HCT116 (cell line): ENCODE measurements at regions not wholly inside any gene's neighbourhood (a gene's known extent, or its start where the extent isn't known, plus 50 kb on each side); places are given as distances from the start of the nearest gene placed in this dataset.

ENCODE experiments used
- ATAC-seq: fragments of 200-7000 bp; cut with Tn5 transposase; 2 replicates; pipeline ENCODE4 v1.9.1; 2020; ENCODE audit warnings: mild to moderate bottlenecking, moderate library complexity
- BruUV-seq: library from RNA; stranded (reverse); fragments of 400-500 nt; replicated peaks from 2 replicates; lab custom pipeline; 2021; lab: Mats Ljungman, UMichigan
- CTCF ChIA-PET: fragments of 300-600 bp; sonication (Branson Sonifier 250); formaldehyde crosslinking; loops from one replicate; lab custom pipeline; 2021; ENCODE audit warnings: antibody characterized with exemption; lab: Charles Lee
- POLR2A ChIA-PET: fragments of 300-600, 350-600 bp; sonication (Branson Sonifier 250); formaldehyde crosslinking; loops from one replicate; lab custom pipeline; 2021; ENCODE audit warnings: antibody characterized with exemption; lab: Charles Lee
- RAD21 ChIA-PET, 2 experiments: fragments of 300-600 bp; sonication (Branson Sonifier 250); formaldehyde crosslinking; loops; one replicate each; lab custom pipeline; 2023; ENCODE audit warnings: low total read pairs in 2 of 2; ENCODE audit not compliant: uncharacterized antibody in 2 of 2, unreplicated experiment in 2 of 2, low non-redundant PET in 1 of 2; lab: Charles Lee
- DNase-seq: peaks from one replicate; pipeline ENCODE4 v3.0.0-alpha.2; 2010; ENCODE audit warnings: low read depth, low spot score
- H2AFZ ChIP-seq: fragments of 200-600 bp; shearing (Covaris generic), sonication (generic); 2 replicates; pipeline ENCODE4 v1.6.1; 2017; ENCODE audit warnings: low read depth, mixed run types, mixed read lengths, antibody characterized with exemption, low read length; ENCODE audit not compliant: poor library complexity, severe bottlenecking
- H3K27ac ChIP-seq: 2 replicates; pipeline ENCODE4 v1.5.1; 2012; ENCODE audit warnings: low read depth, low read length
- H3K27me3 ChIP-seq: fragments of 200-600 bp; sonication (generic); 2 replicates; pipeline ENCODE4 v1.6.1; 2016; ENCODE audit warnings: mixed run types, low read length, mixed read lengths; ENCODE audit not compliant: insufficient read depth
- H3K36me3 ChIP-seq, 2 experiments: fragments of 200-500 bp in 1 of 2; fragments of 200-600 bp in 1 of 2; sonication (Bioruptor generic) in 1 of 2; sonication (generic) in 1 of 2; 2 replicates each; pipeline versions ENCODE4 v1.5.1 to v1.6.1; 2014 to 2016; ENCODE audit warnings: low read length in 2 of 2, inconsistent platforms in 1 of 2, mixed read lengths in 1 of 2, mixed run types in 1 of 2; ENCODE audit not compliant: insufficient read depth in 2 of 2, control insufficient read depth in 1 of 2
- H3K4me1 ChIP-seq, 2 experiments: fragments of 200-600 bp in 1 of 2; sonication (generic) in 1 of 2; 2 replicates each; pipeline versions ENCODE4 v1.5.1 to v1.6.1; 2012 to 2017; ENCODE audit warnings: low read length in 2 of 2, inconsistent platforms in 1 of 2, mild to moderate bottlenecking in 1 of 2, mixed read lengths in 1 of 2, mixed run types in 1 of 2, moderate library complexity in 1 of 2; ENCODE audit not compliant: insufficient read depth in 2 of 2, control insufficient read depth in 1 of 2
- H3K4me2 ChIP-seq: fragments of 200-600 bp; sonication (generic); 2 replicates; pipeline ENCODE4 v1.6.1; 2017; ENCODE audit warnings: mixed run types, low read length, mixed read lengths
- H3K4me3 ChIP-seq, 2 experiments: fragments of 200-600 bp in 1 of 2; sonication (generic) in 1 of 2; replicated peaks in 1 of 2; 2 replicates each; pipeline ENCODE4 v1.5.1; 2011 to 2016; ENCODE audit warnings: low read length in 2 of 2, control low read depth in 1 of 2, low read depth in 1 of 2, mild to moderate bottlenecking in 1 of 2, mixed read lengths in 1 of 2, mixed run types in 1 of 2
- H3K79me2 ChIP-seq: fragments of 200-600 bp; sonication (generic); 2 replicates; pipeline ENCODE4 v1.6.1; 2017; ENCODE audit warnings: mild to moderate bottlenecking, mixed run types, low read length, moderate library complexity, mixed read lengths; ENCODE audit not compliant: insufficient read depth
- H3K9ac ChIP-seq: fragments of 200-600 bp; sonication (generic); 2 replicates; pipeline ENCODE4 v1.6.1; 2016; ENCODE audit warnings: low read length, mixed read lengths
- H3K9me2 ChIP-seq: fragments of 200-600 bp; sonication (generic), shearing (Covaris generic); 2 replicates; pipeline ENCODE4 v1.6.1; 2017; ENCODE audit warnings: mixed run types, mild to moderate bottlenecking, moderate library complexity; ENCODE audit not compliant: insufficient read depth
- H3K9me3 ChIP-seq, 2 experiments: fragments of 200-500 bp in 1 of 2; fragments of 200-600 bp in 1 of 2; sonication (Bioruptor generic) in 1 of 2; sonication (generic) in 1 of 2; 2 replicates each; pipeline ENCODE4 v1.6.1; 2014 to 2017; ENCODE audit warnings: low read length in 2 of 2, mixed read lengths in 2 of 2, inconsistent platforms in 1 of 2, low read depth in 1 of 2, mild to moderate bottlenecking in 1 of 2, mixed run types in 1 of 2, moderate library complexity in 1 of 2; ENCODE audit not compliant: control insufficient read depth in 1 of 2, insufficient read depth in 1 of 2
- H4K20me1 ChIP-seq: fragments of 200-600 bp; sonication (generic), shearing (Covaris generic); 2 replicates; pipeline ENCODE4 v1.6.1; 2017; ENCODE audit warnings: mixed run types, mild to moderate bottlenecking, moderate library complexity; ENCODE audit not compliant: insufficient read depth
- CBX3 ChIP-seq: IDR thresholded peaks from 2 replicates; pipeline ENCODE4 v1.6.1; 2012; ENCODE audit warnings: low read depth
- EGR1 ChIP-seq: IDR thresholded peaks from 2 replicates; pipeline ENCODE4 v1.6.1; 2012; ENCODE audit warnings: low read depth
- ELF1 ChIP-seq: IDR thresholded peaks from 2 replicates; pipeline ENCODE4 v1.6.1; 2012; ENCODE audit warnings: low read depth, borderline replicate concordance
- EZH2 ChIP-seq: fragments of 200-600 bp; sonication (generic); IDR thresholded peaks from 2 replicates; pipeline ENCODE4 v1.6.1; 2017; ENCODE audit warnings: antibody characterized with exemption, mixed run types
- EZH2phosphoT487 ChIP-seq: fragments of 200-600 bp; IDR thresholded peaks from 2 replicates; pipeline ENCODE4 v1.6.1; 2018; ENCODE audit warnings: antibody characterized with exemption, borderline replicate concordance
- FOSL1 ChIP-seq: IDR thresholded peaks from 2 replicates; pipeline ENCODE4 v1.6.1; 2012; ENCODE audit warnings: low read depth
- JUND ChIP-seq: IDR thresholded peaks from 2 replicates; pipeline ENCODE4 v1.6.1; 2012
- POLR2AphosphoS5 ChIP-seq: IDR thresholded peaks from 2 replicates; pipeline ENCODE4 v1.6.1; 2011; ENCODE audit warnings: mild to moderate bottlenecking, low read depth, low read length, moderate library complexity
- RAD21 ChIP-seq: IDR thresholded peaks from 2 replicates; pipeline ENCODE4 v1.6.1; 2012; ENCODE audit warnings: low read depth, mild to moderate bottlenecking
- SIN3A ChIP-seq: IDR thresholded peaks from 2 replicates; pipeline ENCODE4 v1.6.1; 2012; ENCODE audit warnings: low read depth
- SP1 ChIP-seq: IDR thresholded peaks from 2 replicates; pipeline ENCODE4 v1.6.1; 2012; ENCODE audit warnings: low read depth
- SRF ChIP-seq: IDR thresholded peaks from 2 replicates; pipeline ENCODE4 v1.6.1; 2012; ENCODE audit warnings: low read depth
- TCF7L2 ChIP-seq: IDR thresholded peaks from 2 replicates; pipeline ENCODE4 v1.7.0; 2011; ENCODE audit warnings: borderline replicate concordance, inconsistent platforms; ENCODE audit not compliant: insufficient read depth, insufficient read length; ENCODE audit errors: extremely low read depth
- ZNF274 ChIP-seq: fragments of 200-500 bp; sonication (Bioruptor generic); IDR thresholded peaks from 2 replicates; pipeline ENCODE4 v1.6.1; 2014; ENCODE audit warnings: mild to moderate bottlenecking, low read depth, low read length, inconsistent platforms
- intact Hi-C: fragments of 100-400 bp; cut with micrococcal nuclease; formaldehyde crosslinking; loops from 2 replicates; pipeline ENCODE4 v1.10.0; 2022
- TF ChIP-seq, protein P1 (sequence below): IDR thresholded peaks from 2 replicates; pipeline ENCODE4 v1.6.1; 2011; ENCODE audit warnings: mild to moderate bottlenecking, low read length, moderate library complexity; ENCODE audit not compliant: insufficient replicate concordance; ENCODE audit errors: extremely low read depth
- TF ChIP-seq, protein P2 (sequence below): IDR thresholded peaks from 2 replicates; pipeline ENCODE4 v1.6.1; 2012
- TF ChIP-seq, protein P3 (sequence below): IDR thresholded peaks from 2 replicates; pipeline ENCODE4 v1.6.1; 2012; ENCODE audit warnings: low read depth
- TF ChIP-seq, protein P4 (sequence below), 3 experiments: fragments of 200-600 bp in 1 of 3; sonication (generic) in 1 of 3; IDR thresholded peaks in 2 of 3; conservative IDR thresholded peaks in 1 of 3; 2 replicates each; pipeline ENCODE4 v1.5.1; 2012 to 2017; ENCODE audit warnings: low read depth in 2 of 3, low read length in 2 of 3, antibody characterized with exemption in 1 of 3, borderline replicate concordance in 1 of 3, control low read depth in 1 of 3, mild to moderate bottlenecking in 1 of 3, mixed read lengths in 1 of 3, mixed run types in 1 of 3, moderate library complexity in 1 of 3; ENCODE audit not compliant: insufficient read depth in 1 of 3
- TF ChIP-seq, protein P5 (sequence below): IDR thresholded peaks from 2 replicates; pipeline ENCODE4 v1.6.1; 2012

DNA sequence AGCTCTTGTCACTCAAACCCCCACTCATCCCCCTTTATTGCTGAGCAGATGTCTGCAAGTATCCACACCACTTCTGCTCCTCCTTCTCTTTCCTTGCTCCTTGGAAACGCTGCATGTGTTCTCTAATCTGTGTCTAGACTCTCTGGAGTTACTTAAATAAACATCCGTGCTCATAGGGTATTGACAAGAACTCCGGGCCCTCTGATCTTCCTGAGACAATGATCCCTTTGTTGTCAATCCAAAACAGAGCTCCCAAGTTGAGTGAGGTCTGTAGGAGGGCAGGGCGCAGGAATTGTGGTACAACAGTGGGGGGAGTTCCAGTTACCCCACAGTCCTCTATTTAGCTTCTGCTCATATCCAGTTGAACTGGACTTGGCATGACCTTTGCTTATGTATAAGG lies 489.0 kb downstream of the SNAPC1 start:
- CTCF ChIA-PET = no interaction called here
- Histone ChIP-seq H3K9me3 (peaks cover 0 to 5% of the 10 kb centered on the region in 2 experiments; a peak in 2 of 4 replicates), H3K4me3 (no peak overlapping the region), H3K36me3 (no peaks in the 10 kb centered on the region), H3K27ac (no peak overlapping the region), H3K27me3 (no peaks in the 10 kb centered on the region), H3K9me2 (no peaks in the 10 kb centered on the region), H4K20me1 (no peaks in the 10 kb centered on the region), H3K9ac (no peak overlapping the region), H3K79me2 (no peaks in the 10 kb centered on the region), H3K4me1 (no peaks in the 10 kb centered on the region)
- ATAC-seq = no peak
- intact Hi-C loops = no loop called here
- TF ChIP-seq CBX3 (no peak), POLR2AphosphoS5 (no peak), JUND (no peak), FOSL1 (no peak), SRF (no peak), EZH2phosphoT487 (no peak), EZH2 (no peak), ELF1 (no peak), SIN3A (no peak), EGR1 (no peak), TCF7L2 (no peak), SP1 (no peak), RAD21 (no peak), ZNF274 (no peak)
- TF ChIP-seq, protein P1, sequence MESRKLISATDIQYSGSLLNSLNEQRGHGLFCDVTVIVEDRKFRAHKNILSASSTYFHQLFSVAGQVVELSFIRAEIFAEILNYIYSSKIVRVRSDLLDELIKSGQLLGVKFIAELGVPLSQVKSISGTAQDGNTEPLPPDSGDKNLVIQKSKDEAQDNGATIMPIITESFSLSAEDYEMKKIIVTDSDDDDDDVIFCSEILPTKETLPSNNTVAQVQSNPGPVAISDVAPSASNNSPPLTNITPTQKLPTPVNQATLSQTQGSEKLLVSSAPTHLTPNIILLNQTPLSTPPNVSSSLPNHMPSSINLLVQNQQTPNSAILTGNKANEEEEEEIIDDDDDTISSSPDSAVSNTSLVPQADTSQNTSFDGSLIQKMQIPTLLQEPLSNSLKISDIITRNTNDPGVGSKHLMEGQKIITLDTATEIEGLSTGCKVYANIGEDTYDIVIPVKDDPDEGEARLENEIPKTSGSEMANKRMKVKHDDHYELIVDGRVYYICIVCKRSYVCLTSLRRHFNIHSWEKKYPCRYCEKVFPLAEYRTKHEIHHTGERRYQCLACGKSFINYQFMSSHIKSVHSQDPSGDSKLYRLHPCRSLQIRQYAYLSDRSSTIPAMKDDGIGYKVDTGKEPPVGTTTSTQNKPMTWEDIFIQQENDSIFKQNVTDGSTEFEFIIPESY = no peak
- TF ChIP-seq, protein P2, sequence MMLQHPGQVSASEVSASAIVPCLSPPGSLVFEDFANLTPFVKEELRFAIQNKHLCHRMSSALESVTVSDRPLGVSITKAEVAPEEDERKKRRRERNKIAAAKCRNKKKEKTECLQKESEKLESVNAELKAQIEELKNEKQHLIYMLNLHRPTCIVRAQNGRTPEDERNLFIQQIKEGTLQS = no peak
- TF ChIP-seq, protein P3, sequence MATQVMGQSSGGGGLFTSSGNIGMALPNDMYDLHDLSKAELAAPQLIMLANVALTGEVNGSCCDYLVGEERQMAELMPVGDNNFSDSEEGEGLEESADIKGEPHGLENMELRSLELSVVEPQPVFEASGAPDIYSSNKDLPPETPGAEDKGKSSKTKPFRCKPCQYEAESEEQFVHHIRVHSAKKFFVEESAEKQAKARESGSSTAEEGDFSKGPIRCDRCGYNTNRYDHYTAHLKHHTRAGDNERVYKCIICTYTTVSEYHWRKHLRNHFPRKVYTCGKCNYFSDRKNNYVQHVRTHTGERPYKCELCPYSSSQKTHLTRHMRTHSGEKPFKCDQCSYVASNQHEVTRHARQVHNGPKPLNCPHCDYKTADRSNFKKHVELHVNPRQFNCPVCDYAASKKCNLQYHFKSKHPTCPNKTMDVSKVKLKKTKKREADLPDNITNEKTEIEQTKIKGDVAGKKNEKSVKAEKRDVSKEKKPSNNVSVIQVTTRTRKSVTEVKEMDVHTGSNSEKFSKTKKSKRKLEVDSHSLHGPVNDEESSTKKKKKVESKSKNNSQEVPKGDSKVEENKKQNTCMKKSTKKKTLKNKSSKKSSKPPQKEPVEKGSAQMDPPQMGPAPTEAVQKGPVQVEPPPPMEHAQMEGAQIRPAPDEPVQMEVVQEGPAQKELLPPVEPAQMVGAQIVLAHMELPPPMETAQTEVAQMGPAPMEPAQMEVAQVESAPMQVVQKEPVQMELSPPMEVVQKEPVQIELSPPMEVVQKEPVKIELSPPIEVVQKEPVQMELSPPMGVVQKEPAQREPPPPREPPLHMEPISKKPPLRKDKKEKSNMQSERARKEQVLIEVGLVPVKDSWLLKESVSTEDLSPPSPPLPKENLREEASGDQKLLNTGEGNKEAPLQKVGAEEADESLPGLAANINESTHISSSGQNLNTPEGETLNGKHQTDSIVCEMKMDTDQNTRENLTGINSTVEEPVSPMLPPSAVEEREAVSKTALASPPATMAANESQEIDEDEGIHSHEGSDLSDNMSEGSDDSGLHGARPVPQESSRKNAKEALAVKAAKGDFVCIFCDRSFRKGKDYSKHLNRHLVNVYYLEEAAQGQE = no peak
- TF ChIP-seq, protein P4, sequence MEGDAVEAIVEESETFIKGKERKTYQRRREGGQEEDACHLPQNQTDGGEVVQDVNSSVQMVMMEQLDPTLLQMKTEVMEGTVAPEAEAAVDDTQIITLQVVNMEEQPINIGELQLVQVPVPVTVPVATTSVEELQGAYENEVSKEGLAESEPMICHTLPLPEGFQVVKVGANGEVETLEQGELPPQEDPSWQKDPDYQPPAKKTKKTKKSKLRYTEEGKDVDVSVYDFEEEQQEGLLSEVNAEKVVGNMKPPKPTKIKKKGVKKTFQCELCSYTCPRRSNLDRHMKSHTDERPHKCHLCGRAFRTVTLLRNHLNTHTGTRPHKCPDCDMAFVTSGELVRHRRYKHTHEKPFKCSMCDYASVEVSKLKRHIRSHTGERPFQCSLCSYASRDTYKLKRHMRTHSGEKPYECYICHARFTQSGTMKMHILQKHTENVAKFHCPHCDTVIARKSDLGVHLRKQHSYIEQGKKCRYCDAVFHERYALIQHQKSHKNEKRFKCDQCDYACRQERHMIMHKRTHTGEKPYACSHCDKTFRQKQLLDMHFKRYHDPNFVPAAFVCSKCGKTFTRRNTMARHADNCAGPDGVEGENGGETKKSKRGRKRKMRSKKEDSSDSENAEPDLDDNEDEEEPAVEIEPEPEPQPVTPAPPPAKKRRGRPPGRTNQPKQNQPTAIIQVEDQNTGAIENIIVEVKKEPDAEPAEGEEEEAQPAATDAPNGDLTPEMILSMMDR (IDR thresholded peaks at IDR 0.05 in 2 of 3, conservative IDR thresholded peaks at IDR 0.05 in 1 of 3; ENCODE audit: borderline replicate concordance in 1 of 3, insufficient read depth in 1 of 3, low read depth in 2 of 3, low read length in 2 of 3) = no peak
- TF ChIP-seq, protein P5, sequence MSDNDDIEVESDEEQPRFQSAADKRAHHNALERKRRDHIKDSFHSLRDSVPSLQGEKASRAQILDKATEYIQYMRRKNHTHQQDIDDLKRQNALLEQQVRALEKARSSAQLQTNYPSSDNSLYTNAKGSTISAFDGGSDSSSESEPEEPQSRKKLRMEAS = no peak
- TF ChIP-seq, all 23 proteins: peak for 0
- no peak for DNase-seq
- ChIA-PET RAD21 (no interaction called here), POLR2A (no interaction called here)
- no peak overlapping the region for H2AFZ ChIP-seq
- BruUV-seq = no TSS peak
- H3K4me2 ChIP-seq = no peak overlapping the region
